GM12878 (cell line): ENCODE measurements at regions not wholly inside any gene's neighbourhood (a gene's known extent, or its start where the extent isn't known, plus 50 kb on each side); places are given as distances from the start of the nearest gene placed in this dataset.

Experiments
- ATAC-seq: fragments of 200-7000 bp; cut with Tn5 transposase; 3 replicates; pipeline ENCODE4 v1.9.1; 2020; ENCODE audit warnings: mild to moderate bottlenecking, moderate library complexity
- BruUV-seq: library from RNA; stranded (reverse); fragments of 400-500 nt; replicated peaks from 2 replicates; lab custom pipeline; 2021; lab: Mats Ljungman, UMichigan
- CTCF ChIA-PET: fragments of 300-600 bp; sonication (Branson Sonifier 250); formaldehyde crosslinking; extraction: SDS; loops from one replicate; lab custom pipeline; 2021; ENCODE audit warnings: inconsistent platforms; lab: Yijun Ruan, JAX
- POLR2A ChIA-PET: fragments of 350-600 bp; formaldehyde crosslinking; extraction: SDS; loops from one replicate; lab custom pipeline; 2021; ENCODE audit warnings: inconsistent platforms; lab: Charles Lee
- RAD21 ChIA-PET: fragments of 300-600 bp; sonication (Branson Sonifier 250); formaldehyde crosslinking; loops from one replicate; lab custom pipeline; 2023; ENCODE audit warnings: antibody characterized with exemption; ENCODE audit not compliant: unreplicated experiment; lab: Charles Lee
- SMC1A ChIA-PET: fragments of 300-600 bp; sonication (Branson Sonifier 250); formaldehyde crosslinking; loops from one replicate; lab custom pipeline; 2023; ENCODE audit not compliant: unreplicated experiment, uncharacterized antibody; lab: Charles Lee
- DNase-seq: peaks from one replicate; pipeline ENCODE4 v3.0.0-alpha.2; 2011; ENCODE audit warnings: low read depth, low spot score
- FAIRE-seq: peaks from 3 replicates; lab custom pipeline; 2011; peaks lifted over from hg19 to GRCh38; lab: Jason Lieb, UNC
- H2AFZ ChIP-seq: 2 replicates; pipeline ENCODE4 v1.6.0; 2011; ENCODE audit warnings: low read depth, low read length, control low read depth; ENCODE audit not compliant: control insufficient read depth
- H3K27ac ChIP-seq: 2 replicates; pipeline ENCODE4 v1.5.1; 2011; ENCODE audit warnings: control low read depth; ENCODE audit not compliant: control insufficient read depth, insufficient read depth
- H3K27me3 ChIP-seq, 2 experiments: replicated peaks in 1 of 2; 2 replicates each; pipeline versions ENCODE4 v1.6.0 to v1.6.1; 2011; ENCODE audit warnings: low read length in 1 of 2; ENCODE audit not compliant: control insufficient read depth in 2 of 2, insufficient read depth in 2 of 2
- H3K36me3 ChIP-seq, 2 experiments: 2 replicates each; pipeline ENCODE4 v1.5.1; 2011; ENCODE audit warnings: low read length in 1 of 2; ENCODE audit not compliant: control insufficient read depth in 2 of 2, insufficient read depth in 2 of 2
- H3K4me1 ChIP-seq: 2 replicates; pipeline ENCODE4 v1.6.1; 2011; ENCODE audit warnings: mild to moderate bottlenecking, low read length, moderate library complexity, mixed read lengths; ENCODE audit not compliant: control insufficient read depth, insufficient read depth
- H3K4me2 ChIP-seq: 2 replicates; pipeline ENCODE4 v1.6.0; 2011; ENCODE audit warnings: control low read depth; ENCODE audit not compliant: control insufficient read depth, insufficient read depth
- H3K4me3 ChIP-seq: fragments of 200-600 bp; sonication (generic); 2 replicates; pipeline ENCODE4 v1.5.1; 2016
- H3K79me2 ChIP-seq: 2 replicates; pipeline ENCODE4 v1.6.0; 2011; ENCODE audit warnings: low read length; ENCODE audit not compliant: control insufficient read depth, insufficient read depth
- H3K9ac ChIP-seq: 2 replicates; pipeline ENCODE4 v1.8.0; 2011; ENCODE audit warnings: low read length, control low read depth, mixed read lengths; ENCODE audit not compliant: control insufficient read depth, insufficient read depth
- H3K9me3 ChIP-seq: replicated peaks from 3 replicates; pipeline ENCODE4 v1.5.1; 2011; ENCODE audit warnings: mild to moderate bottlenecking, low read length; ENCODE audit not compliant: control insufficient read depth, insufficient read depth
- H4K20me1 ChIP-seq: 2 replicates; pipeline ENCODE4 v1.6.0; 2011; ENCODE audit not compliant: control insufficient read depth, insufficient read depth
- E2F4 ChIP-seq: IDR thresholded peaks from 2 replicates; pipeline ENCODE4 v1.6.1; 2012; ENCODE audit warnings: low read depth, low read length, improper control_type of control experiment
- E2F8 ChIP-seq: fragments of 450-650 bp; IDR thresholded peaks from 2 replicates; pipeline ENCODE4 v1.6.1; 2018; ENCODE audit warnings: mild to moderate bottlenecking, low read depth, moderate library complexity; ENCODE audit not compliant: partially characterized antibody
- EZH2 ChIP-seq: IDR thresholded peaks from 2 replicates; pipeline ENCODE4 v1.6.1; 2012; ENCODE audit warnings: low read depth, mild to moderate bottlenecking, control low read depth, inconsistent platforms, low read length, borderline replicate concordance; ENCODE audit not compliant: control insufficient read depth
- IKZF1 ChIP-seq: fragments of 450-650 bp; conservative IDR thresholded peaks from 2 replicates; pipeline ENCODE4 v1.6.1; 2017; ENCODE audit warnings: antibody characterized with exemption, mild to moderate bottlenecking
- PKNOX1 ChIP-seq: fragments of 450-650 bp; IDR thresholded peaks from 2 replicates; pipeline ENCODE4 v1.6.1; 2016; ENCODE audit warnings: mild to moderate bottlenecking
- POLR2AphosphoS5 ChIP-seq: IDR thresholded peaks from 2 replicates; pipeline ENCODE4 v1.6.1; 2011; ENCODE audit warnings: mild to moderate bottlenecking, low read length, inconsistent platforms
- SUPT20H ChIP-seq: IDR thresholded peaks from 2 replicates; pipeline ENCODE4 v1.6.1; 2011; ENCODE audit warnings: low read depth, mild to moderate bottlenecking, low read length, moderate library complexity, borderline replicate concordance; ENCODE audit not compliant: control insufficient read depth
- ZNF384 ChIP-seq: IDR thresholded peaks from 2 replicates; pipeline ENCODE4 v1.6.1; 2012; ENCODE audit warnings: low read depth, mild to moderate bottlenecking, low read length, improper control_type of control experiment, borderline replicate concordance
- ZNF622 ChIP-seq: fragments of 450-650 bp; IDR thresholded peaks from 2 replicates; pipeline ENCODE4 v1.6.1; 2017; ENCODE audit warnings: mild to moderate bottlenecking, inconsistent platforms
- WGBS: methylation state at CpG from one replicate; pipeline ENCODE4 v1.1.6; 2016; ENCODE audit warnings: low lambda C conversion rate; ENCODE audit not compliant: insufficient replicate concordance, insufficient coverage; ENCODE audit errors: missing lambda C conversion rate; 5-methylcytosine and 5-hydroxymethylcytosine counted together
- in situ Hi-C: fragments of 300-500 bp; cut with MboI; formaldehyde crosslinking; loops from 9 replicates; pipeline ENCODE4 v1.14.3; 2018; ENCODE audit warnings: mixed read lengths
- intact Hi-C: fragments of 100-400 bp; cut with micrococcal nuclease; formaldehyde crosslinking; loops from one replicate; pipeline ENCODE4 v1.14.2; 2022; ENCODE audit not compliant: unreplicated experiment

DNA sequence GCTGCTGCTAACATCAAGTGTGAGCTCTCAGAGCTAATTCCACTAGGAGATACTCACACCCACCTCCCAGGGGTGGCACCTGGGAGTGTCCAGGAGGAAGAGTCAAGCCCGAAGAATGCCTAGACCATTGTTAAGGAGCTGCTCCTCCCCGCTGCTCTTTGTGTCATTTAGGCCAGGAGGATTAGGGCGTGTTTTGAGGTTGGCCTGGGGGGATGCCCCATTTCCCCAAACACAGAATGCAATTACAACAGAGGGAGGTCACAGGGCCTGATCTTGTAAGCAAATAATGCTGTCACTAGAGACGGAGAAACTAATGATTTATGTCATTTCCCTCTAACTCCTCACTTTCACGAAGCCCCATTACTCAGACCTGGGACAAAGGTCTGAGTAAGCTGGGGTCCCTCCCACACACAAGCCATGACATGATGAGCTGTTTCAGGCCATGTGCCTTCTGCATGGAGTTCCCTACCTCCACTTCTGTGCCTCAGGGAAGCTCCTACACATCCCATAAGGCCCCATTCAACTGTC, 312.5 kb downstream of the ACTL7B start:
- TF ChIP-seq IKZF1 (no peak), EZH2 (no peak), E2F4 (no peak), PKNOX1 (no peak)
- in situ Hi-C loops (no loop called here), intact Hi-C loops (no loop called here)
- H3K9ac ChIP-seq, result no peak overlapping the region
- 0% methylated on average over 5 of the region's 5 CpGs for WGBS
- no peaks in the 10 kb centered on the region for H3K79me2 ChIP-seq
- no TSS peak for BruUV-seq
- H3K4me2 ChIP-seq, result no peak overlapping the region
- H4K20me1 ChIP-seq, result no peaks in the 10 kb centered on the region
- ATAC-seq (no peak), FAIRE-seq (no peak), DNase-seq (no peak)
- no peak overlapping the region for H3K27ac ChIP-seq
- POLR2A ChIA-PET, result no interaction called here
- H3K9me3 ChIP-seq, result no peaks in the 10 kb centered on the region
- H3K4me1 ChIP-seq, result no peaks in the 10 kb centered on the region
- no peaks in the 10 kb centered on the region for H3K27me3 ChIP-seq
- CTCF ChIA-PET, result interaction anchor here (2.4 kb wide), 1 partner anchor 22 kb away, joined by 10 read pairs; no protein-coding TSS in a partner anchor
- RAD21 ChIA-PET, result no interaction called here
- H3K4me3 ChIP-seq, result no peak overlapping the region
- SMC1A ChIA-PET, result no interaction called here
- no peak overlapping the region for H2AFZ ChIP-seq
- no peaks in the 10 kb centered on the region for H3K36me3 ChIP-seq

DNA sequence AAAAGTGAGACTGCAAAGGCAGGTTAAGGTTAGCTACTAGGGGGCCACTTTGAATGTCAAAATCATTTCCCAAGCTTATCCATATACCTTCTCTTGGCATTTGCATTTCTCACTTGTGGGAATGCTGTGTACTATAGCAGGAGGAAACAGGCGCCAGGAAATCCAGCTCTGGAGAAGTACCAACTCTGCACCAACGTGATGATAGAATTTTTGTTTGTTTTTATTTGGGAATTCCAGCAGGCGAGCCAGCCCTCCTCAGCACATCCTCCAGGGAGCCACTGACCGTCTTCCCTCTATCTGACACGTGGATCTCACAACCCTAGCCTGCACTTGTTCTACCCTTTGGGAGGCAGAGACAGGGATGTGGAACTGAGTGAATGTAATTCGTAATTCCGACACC, 318.0 kb downstream of the ACTL7B start:
- Histone ChIP-seq H3K9me3 (no peaks in the 10 kb centered on the region), H3K79me2 (no peaks in the 10 kb centered on the region), H3K4me2 (no peak overlapping the region), H2AFZ (no peak overlapping the region), H3K27ac (no peak overlapping the region), H3K36me3 (no peaks in the 10 kb centered on the region), H4K20me1 (no peaks in the 10 kb centered on the region), H3K9ac (no peak overlapping the region), H3K27me3 (no peaks in the 10 kb centered on the region), H3K4me3 (no peak overlapping the region), H3K4me1 (no peaks in the 10 kb centered on the region)
- intact Hi-C loops, result no loop called here
- ChIA-PET CTCF (no interaction called here), POLR2A (no interaction called here), RAD21 (no interaction called here), SMC1A (no interaction called here)
- 10% methylated on average over 6 of the region's 7 CpGs for WGBS
- BruUV-seq, result no TSS peak
- no peak for DNase-seq
- ATAC-seq, result no peak
- in situ Hi-C loops, result no loop called here
- no peak for TF ChIP-seq POLR2AphosphoS5
- no peak for TF ChIP-seq ZNF384
- TF ChIP-seq ZNF622, result no peak
- TF ChIP-seq E2F8, result no peak
- no peak for TF ChIP-seq SUPT20H
- FAIRE-seq, result no peak
